ENCODE measurements at regions not wholly inside any gene's neighbourhood (a gene's known extent, or its start where the extent isn't known, plus 50 kb on each side); places are given as distances from the start of the nearest gene placed in this dataset.

DNA sequence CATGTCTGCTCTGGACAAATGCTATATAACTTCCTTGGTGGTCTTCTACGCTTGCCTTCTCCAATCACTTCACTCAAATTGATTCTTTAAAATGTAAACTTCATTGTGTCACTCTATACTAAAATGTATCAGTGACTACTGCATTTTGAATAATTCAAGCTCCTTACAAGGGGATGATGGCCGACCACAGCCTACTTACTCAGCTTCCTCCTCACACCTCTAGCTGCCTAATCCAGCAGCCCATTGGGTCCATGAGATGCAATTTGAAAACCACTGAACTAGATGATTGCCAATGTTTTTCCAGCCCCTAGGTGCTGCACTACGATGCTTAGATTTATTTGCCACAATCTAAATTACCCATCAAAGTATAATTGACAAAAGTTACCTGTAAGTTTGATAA is 120.7 kb downstream of the CTAGE1 start:
- TF ChIP-seq EZH2 (IDR thresholded peaks at IDR 0.05; ENCODE audit: borderline replicate concordance, low read length): no peak
- no peak for TF ChIP-seq CTCF (conservative IDR thresholded peaks at IDR 0.05 in 1 of 2, IDR thresholded peaks at IDR 0.05 in 1 of 2; ENCODE audit: extremely low read depth in 1 of 2, insufficient read depth in 1 of 2, low read depth in 1 of 2, low read length in 2 of 2)

Measured in mammary epithelial cell (primary cell).